ENCODE measurements at regions not wholly inside any gene's neighbourhood (a gene's known extent, or its start where the extent isn't known, plus 50 kb on each side); places are given as distances from the start of the nearest gene placed in this dataset.

DNA sequence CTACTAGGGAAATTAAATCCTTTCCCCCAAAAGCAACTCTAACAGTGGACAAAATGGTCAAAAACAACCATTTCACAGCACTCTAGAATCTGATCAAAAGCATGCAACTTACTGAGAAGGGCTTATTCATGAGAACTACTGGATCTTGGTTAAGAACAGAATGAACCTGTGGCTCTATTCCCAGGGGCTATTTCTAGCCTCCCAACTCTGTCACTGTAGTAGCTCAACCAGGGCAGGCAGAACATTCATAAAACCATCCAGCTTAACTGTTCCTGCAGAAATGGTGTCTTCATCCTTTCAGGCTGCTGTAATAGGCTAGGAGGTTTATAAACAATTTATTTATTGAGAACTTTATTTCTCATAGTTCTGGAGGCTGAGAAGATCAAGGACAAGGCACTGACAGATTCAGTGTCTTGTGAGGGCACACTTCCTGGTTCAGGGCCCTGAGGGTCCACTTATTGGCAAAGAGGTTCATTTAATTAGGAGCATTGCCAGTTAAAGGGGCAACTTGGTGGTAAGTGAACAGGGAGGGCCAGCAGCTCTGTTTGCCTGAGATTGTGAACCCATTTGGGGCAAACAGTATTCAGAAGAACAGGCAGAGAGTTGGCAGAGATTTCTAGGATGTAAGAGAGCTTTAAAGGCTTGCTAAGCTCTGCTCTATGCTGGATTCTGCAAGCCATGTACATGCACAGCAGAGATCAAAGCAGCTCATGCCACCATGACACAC is 238.5 kb upstream of the FBXL7 start:
- no peak for DNase-seq (ENCODE audit: low spot score)

DNA sequence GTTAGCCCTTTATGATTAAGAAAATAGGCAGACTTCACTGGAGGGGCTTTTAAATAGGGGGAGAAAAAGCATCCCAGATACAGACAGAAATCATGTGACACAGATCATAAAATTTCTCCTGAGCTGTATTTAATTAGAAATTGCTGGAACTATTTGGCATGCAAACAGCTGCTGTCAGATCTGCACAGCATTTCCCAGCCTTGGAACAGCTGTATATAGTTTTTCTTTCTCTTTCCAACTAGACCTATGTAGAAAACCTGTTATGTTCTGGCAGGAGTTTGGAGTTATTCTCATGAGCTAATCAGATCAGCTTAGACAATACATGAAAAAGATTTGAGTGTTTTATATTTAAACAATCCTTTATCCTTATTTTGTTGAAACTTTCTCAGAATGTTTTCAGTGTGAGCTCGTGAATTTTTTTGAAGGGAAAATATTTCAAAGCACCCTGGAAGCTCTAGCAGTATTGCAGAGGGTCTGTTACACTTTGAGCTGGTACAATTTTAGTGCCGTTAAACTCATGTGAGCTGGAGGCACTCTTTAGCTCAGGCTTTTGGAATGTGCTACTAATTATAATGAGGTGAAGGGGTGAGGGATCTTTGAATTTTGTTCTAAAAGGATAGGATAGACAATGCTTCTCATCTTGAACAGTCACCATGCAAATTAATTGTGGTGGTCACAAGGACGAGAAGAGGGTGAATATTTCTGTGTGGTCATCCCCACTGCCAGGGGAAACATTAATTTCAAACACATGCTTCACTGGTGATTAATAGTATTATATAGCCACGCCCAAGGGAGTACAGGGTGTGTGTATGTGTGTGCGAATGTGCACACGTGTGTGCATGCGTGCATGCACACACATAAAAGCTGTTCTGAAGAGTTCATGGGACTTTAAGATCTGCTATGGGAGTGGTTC is 239.4 kb upstream of the FBXL7 start:
- DNase-seq (ENCODE audit: low spot score) = peak; percentile 9

DNA sequence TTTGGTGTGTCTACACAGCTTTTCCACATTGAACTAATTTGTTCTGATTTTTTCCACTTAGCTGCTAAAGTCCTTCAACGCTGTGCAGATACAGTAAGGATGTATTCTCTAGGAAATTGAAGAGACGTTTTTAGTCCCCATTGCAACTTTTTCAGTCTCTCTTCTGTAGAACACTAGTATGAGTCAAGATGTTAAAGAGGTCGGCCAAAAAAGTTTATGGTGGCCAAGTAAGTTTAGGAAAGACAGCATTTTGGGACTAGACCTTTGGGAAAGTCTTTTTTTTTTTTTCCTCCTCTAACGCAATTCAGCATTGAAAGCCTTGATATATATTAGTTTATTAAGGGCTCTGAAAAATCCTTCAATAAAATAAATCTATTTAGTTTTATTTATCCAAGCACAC is 243.5 kb upstream of the FBXL7 start:
- DNase-seq (ENCODE audit: low spot score) = no peak

DNA sequence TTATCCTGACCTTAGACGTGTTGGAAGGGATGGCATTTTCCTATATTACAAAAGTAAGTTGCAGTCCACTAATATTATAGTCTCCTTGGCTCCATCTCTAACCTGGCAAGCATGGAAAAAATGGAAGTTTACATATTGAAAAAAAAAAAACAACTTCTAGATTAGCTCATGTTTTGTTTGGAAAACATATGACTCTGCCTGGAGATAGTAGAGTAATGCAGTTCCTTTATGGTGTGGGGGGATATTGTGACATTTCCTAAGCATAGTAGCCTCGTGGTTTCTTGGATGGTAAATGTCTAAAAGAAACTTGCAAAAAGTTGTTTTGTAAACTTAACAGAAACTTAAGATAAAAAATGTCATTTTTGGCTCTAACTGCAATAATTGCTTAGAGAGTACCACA is 244.4 kb upstream of the FBXL7 start:
- DNase-seq (ENCODE audit: low spot score) = no peak

DNA sequence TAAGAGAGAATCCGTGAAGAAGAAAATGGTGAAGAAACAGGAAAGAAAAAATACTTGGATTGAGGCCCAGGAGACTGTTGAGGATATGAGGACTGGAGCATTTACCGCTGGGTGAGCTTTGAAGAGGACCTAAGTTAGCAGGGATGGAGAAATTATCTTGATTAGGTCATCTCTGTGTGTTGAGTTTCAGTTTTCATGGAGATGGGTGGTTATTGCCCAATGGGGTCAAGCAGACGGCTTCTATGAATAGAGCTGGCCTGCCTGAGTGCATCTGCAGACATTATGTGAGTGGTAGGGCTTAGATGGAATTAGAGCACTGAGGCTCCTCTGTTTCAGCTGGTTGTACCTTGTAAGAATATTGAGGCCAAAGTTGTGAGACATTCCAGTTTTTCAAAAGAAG is 245.4 kb upstream of the FBXL7 start:
- no peak for DNase-seq (ENCODE audit: low spot score)

DNA sequence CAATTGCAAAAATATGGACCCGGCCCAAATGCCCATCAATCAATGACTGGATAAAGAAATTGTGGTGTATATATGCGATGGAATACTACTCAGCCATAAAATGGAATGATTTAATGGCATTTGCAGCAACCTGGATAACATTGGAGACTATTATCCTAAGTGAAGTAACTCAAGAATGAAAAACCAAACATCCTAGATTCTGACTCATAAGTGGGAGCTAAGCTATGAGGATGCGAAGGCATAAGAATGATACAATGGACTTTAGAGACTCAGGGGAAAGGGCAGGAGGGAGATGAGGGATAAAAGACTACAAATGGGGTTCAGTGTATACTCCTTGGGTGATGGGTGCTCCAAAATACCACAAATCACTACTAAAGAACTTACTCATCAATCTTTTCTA is 247.6 kb upstream of the FBXL7 start:
- DNase-seq (ENCODE audit: low spot score) = peak; percentile 21

DNA sequence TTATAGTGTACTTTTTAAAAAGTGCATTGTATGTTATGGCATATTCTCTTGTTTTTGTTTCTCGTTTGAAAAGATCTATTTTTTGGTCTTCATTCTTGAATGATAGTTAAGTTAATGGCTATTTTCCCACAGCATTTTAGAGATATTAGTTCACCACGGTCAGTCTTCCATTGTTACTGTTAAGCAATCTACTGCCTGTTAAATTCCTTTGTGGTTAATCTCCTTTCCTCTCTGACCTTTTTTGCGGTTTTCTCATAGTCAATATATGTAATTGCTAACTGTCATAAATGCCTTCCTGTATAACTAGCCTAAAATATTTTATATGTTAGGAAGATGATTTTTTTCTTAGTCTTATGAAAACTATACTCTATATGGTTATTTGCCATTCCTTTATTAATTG is 250.8 kb upstream of the FBXL7 start:
- peak; percentile 73 for DNase-seq (ENCODE audit: low spot score)

DNA sequence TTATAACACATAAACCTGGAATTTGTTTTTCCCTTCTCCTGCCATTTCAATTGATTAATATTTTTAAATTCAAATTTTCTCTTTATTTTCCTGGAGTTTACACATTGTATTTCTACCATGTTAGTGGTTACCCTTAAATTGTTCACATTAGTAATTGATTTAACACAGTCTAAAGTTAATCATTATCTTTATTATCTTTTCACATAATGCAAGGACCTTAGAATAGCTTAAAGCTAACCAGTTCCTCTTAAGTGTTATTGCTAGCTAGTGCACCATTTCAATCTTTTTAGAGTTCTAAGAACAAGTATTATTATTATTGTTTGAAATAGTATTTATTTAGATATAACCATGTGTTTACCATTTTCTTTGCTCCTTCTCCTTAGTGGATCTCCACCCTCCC is 251.2 kb upstream of the FBXL7 start:
- DNase-seq (ENCODE audit: low spot score) = peak; percentile 34

DNA sequence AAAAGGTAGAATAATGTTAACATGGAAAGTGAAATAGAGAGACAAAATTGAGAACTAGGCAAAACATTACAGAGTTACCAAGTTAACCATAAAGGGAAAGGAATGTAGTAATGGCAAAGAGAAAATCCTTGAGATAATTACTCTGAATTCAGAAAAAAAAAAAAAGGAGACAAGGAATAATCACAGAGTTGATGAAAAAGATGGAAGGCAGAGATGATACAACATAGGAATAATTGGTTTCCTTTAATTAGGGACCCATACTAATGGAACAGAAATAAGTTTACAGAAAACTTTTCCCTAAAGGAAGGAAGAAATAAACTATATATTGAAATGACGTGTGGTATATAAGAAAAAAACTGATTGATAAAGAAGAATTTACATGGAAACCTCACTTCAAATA is 254.1 kb upstream of the FBXL7 start:
- DNase-seq (ENCODE audit: low spot score) = no peak

DNA sequence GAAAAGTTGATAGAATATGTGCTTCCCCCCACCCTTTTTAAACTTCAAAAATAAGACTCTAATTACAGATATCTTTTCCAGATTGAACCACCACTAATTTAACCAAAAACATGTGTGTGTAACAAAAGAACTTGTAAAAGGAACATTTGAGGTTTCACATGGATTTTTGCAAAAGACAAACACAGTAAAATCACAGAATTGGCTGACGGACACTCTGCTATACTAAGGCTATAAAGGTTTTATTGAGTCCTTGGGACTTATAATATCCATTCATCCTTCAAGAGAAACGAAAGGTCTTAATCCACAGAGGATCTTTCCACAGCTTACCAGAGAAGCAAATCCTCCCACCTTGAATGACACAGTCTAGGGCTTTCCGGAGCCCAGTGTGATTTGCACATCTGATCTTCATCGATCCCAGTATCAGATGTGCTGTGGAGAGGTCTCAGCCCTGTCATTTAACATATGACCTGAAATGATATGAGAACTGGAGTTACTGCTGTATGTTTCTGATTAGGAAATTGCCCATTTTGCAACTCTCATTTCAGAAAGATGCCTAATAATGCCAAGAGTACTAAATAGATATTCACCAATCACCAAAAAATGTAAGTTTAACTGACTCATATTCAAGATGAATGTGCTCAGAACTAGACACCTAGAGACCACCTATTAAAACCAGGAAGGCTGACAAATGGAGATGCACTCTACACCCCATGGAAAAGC is 256.5 kb upstream of the FBXL7 start:
- DNase-seq (ENCODE audit: low spot score) = no peak

DNA sequence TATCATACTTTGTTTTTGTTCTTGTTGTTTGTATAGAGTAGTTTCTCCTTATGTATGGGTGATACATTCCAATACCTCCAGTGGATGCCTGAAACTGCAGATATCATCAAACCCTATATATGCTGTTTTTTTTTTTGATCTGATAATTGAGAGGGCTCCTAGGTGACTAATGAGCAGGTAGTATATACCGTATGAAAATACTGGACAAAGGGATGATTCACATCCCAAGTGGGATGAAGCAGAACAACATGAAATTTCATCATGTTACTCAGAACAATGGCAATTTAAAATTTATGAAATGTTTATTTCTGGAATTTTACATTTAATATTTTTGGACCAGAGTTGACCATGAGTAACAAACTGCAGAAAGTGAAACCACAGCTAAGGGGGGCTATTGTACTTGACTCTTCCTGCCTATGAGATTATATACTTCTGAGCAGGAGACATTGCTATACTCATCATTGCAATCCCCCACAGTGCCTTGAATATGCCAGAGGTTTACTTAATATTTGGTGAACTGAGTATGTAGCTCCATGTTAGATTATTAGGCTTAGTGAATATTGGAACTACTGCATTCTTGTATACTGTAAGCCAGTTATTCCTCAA is 258.7 kb upstream of the FBXL7 start:
- no peak for DNase-seq (ENCODE audit: low spot score)

DNA sequence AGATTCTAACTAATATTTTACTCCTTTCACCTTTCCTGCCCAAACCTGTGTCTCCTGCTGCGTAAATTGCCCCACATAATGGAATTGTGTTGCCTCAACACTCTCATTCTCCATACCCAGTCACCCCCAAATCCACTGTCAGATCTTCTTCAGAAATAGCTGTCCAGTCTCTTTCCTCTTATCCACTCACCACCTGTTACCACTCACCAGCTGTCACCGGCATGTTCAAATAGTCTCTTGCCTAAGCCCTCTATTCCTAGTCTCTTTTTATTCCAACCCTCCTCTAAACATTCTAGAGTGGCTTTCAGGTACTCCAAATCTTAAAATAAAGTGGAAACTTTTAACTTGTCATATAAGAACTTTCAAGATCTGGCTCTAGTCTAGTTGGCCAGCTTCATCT is 262.0 kb upstream of the FBXL7 start:
- no peak for DNase-seq (ENCODE audit: low spot score)

DNA sequence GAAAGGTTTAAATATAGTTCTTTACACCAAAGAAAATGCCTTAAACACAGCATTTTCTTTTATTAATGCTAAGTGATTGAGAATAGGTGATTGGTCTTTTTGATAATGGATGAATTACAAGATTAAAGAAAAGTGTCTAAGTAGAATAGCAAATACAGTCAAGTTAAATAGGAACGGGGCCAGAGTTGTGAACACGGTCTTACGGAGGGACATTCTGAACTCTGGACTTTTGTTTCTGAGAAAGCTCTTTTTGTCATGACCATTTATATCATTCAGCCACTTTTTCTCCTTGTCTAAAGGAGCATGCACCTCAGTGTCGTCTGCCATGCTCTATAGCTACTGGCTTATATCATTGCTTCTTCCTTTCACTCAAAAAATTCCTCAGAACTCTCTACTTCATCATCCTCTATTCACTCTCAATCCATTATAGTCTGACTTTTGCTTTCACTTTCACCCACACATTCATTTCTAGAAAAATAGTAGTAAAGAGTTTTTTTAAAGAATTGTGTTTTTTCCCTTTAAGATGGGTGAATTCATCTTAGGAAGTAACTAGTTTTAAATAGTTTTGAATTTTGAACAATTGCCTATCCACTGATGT is 263.0 kb upstream of the FBXL7 start:
- DNase-seq (ENCODE audit: low spot score) = peak; percentile 7

DNA sequence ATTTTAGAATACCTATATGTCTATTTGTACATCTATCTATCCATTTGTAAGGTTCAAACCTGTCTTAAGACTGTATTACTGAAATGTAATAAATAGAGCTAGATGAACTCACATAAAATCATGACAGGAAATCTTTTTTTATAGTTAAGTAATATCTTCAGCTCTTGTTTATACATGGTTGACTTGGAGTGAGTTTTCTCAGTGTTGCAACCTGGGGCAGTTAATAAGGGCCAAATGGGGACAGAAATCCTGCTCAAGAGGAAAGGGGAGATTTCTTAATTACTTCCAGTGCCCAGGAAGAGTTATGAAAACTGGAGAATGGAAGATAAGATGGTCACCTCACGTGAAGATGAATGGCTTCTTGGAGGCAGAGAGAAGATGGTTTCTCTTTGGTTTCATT is 265.1 kb upstream of the FBXL7 start:
- no peak for DNase-seq (ENCODE audit: low spot score)

DNA sequence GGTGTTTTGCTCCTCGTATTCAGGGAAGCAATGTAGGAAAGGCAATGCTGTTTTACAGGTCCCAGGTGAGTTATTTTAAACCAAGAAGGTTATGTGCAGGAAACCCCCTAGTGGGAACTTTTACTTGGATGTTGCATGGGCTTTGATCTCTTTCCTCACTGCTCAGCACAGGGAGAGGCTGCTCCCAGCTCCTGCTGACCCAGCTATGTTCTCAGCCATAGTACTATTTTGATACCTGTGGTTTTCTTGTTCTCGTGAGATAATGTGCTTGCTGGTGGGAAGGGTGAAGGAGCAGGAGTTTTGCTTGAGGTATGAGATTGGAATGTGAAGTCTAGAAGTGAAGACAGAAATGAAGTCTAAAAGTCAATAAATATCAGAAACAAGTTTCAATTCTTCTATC is 265.6 kb upstream of the FBXL7 start:
- peak; percentile 9 for DNase-seq (ENCODE audit: low spot score)

DNA sequence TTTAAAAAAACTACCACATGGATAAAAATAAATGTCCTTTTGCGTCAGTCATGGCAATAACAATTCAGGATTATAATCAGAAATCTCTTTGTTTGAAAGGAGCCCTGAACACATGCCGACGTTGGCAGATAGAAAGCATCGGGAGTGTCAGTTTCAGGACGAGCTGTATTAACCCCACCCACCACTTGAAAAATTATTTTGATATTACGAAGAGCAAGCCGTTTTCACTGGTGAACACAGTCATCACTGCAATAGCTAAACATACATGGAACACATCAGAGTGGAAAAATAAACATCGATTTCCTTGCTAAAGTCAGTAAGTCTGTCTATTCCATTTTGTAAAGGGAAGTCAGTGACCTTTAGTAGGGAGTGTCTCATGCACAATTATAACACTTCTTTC is 266.4 kb upstream of the FBXL7 start:
- no peak for DNase-seq (ENCODE audit: low spot score)

DNA sequence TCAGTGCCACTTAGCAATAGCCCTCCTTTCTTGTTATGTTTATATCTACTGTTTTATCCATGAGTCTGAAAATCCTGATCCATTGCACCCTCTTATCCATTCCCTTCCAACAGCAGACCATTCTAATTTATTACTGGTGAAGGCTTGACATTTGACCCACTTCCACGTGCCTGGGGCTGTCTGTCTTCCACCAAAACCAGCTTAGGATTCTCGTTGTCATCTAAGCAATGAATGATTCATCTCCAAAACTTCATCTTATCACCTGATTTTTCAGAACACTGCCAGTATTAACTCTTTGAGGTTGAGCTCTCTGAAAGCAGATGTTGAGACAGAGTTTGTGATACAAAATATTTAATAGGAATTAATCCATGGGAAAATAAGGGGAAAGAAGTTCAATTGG is 277.8 kb upstream of the FBXL7 start:
- no peak for DNase-seq (ENCODE audit: low spot score)

DNA sequence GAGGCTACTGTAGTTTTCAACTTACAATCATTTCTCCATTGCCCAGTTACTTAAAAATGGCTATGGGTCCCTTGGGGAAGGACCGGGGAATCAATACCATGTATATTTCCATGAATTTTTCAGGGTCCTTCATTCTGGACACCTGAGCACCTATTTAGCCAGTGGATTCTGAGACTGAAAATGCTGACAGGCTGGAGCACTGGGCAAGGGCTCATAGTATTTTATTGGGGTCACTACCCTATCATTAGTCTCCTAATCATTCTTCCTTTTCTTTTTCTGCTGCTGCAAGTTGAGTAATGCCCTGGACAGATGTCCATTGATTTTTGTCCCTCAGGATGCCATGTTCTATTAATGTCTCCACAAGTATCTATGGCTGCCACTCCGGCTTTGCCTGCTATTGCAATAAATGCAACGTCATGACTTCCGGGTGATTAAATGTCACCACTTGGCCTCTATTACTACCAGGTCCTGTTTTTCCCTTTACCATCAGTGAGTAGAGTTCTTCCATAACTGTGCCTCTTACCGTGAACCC is 279.3 kb upstream of the FBXL7 start:
- DNase-seq (ENCODE audit: low spot score) = no peak

DNA sequence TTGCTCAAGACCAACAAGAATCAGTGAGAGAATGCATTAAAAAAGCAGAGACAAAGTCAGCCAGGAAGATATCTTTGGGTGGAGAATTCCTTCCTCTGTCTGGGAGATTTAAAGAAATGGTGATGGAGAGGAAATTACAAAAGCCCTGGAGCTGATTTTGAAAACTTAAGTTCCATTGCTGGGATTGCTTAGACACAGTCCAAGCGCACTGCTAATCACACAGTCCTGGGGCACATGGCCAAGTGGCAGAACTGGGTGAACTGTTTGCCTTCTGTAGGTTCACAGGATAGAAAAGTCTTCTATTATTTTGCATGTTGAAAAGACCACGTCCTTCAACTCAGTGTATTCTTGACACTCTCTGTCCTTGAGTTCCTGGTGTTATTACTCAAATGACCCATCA is 284.9 kb upstream of the FBXL7 start:
- no peak for DNase-seq (ENCODE audit: low spot score)

DNA sequence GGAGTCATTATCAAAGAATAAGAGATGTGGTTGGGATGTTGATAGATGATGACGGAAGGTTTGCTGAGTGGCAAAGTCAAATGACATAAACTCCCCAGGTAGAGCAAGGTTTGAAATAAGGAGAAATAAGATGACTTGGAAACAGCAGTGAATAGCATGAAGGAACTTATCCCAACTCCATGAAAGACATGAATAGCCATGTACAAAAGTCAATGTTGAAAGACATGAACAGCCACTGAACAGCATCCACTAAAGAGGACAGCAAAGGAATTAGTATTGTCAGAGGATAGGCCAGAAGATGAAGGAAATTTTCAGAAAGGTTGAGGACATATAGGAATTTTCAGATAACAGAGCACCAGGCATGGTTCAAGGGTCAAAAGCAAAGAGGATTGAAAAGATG is 286.0 kb upstream of the FBXL7 start:
- no peak for DNase-seq (ENCODE audit: low spot score)

DNA sequence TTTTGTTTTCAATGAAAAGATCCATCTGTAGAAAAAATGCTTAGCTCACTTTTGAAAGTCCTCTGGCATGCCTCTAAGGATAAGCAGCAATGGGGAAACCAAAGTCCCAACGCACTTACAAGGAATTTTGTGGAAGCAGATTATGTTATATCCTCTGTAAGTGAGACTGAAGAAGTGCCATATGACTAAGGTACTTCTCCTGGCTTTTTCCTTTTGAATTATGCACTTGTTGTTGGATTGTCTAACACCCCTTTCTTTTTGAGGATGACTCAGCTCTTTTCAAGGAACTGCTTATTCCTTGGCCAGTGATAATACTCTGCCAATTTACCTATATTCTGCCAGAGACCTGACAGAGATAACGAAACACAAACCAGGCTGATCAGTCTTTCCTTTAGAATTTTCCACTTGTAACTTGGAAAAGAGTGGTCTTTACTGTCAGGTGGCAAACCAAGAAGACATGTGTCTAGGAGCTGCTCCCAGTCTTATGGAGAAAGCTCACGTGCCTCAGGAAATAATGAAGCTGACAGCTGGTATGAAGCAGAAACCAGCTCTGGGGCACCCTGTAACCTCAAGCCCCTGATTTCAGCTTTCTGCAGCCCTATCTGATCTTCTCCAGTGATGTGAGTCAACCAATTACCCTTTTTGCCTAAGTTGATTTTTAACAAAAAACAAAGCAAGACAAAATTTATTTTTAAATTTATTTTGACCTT is 290.8 kb upstream of the FBXL7 start:
- DNase-seq (ENCODE audit: low spot score) = no peak
